ENCODE measurements at regions not wholly inside any gene's neighbourhood (a gene's known extent, or its start where the extent isn't known, plus 50 kb on each side); places are given as distances from the start of the nearest gene placed in this dataset.

- Histone ChIP-seq H3K36me3 (replicated peaks in 1 of 2) (no peaks in the 10 kb centered on the region), H3K27ac (no peak overlapping the region), H3K4me1 (replicated peaks in 1 of 2) (peaks cover 0 to under 1% of the 10 kb centered on the region in 2 donors), H3K9me3 (replicated peaks in 1 of 3) (no peaks in the 10 kb centered on the region), H3K27me3 (no peaks in the 10 kb centered on the region), H3K4me3 (no peak overlapping the region)
- no peak for DNase-seq
- intact Hi-C loops (cut with DNase I), result no loop called here
- TF ChIP-seq POLR2A (IDR thresholded peaks at IDR 0.05), result no peak
- TF ChIP-seq CTCF (IDR thresholded peaks at IDR 0.05), result no peak
- WGBS, 4 donors, result 66 to 88% (median 78%) methylated on average over 2 of the region's 2 CpGs
These were observed 95.2 kb upstream of the GULP1 start for GRCh38 chr2:188196343-188197008.

- no peak for DNase-seq
- Histone ChIP-seq H3K27me3 (no peaks in the 10 kb centered on the region), H3K36me3 (replicated peaks in 1 of 2) (no peaks in the 10 kb centered on the region), H3K4me3 (no peak overlapping the region), H3K9me3 (replicated peaks in 1 of 3) (no peaks in the 10 kb centered on the region), H3K27ac (no peak overlapping the region), H3K4me1 (replicated peaks in 1 of 2) (peaks cover 3 to 30% of the 10 kb centered on the region in 2 donors)
- TF ChIP-seq POLR2A (IDR thresholded peaks at IDR 0.05) (no peak), CTCF (IDR thresholded peaks at IDR 0.05) (no peak)
- 53 to 66% (median 62%) methylated on average over 3 of the region's 3 CpGs for WGBS, 4 donors
- intact Hi-C loops (cut with DNase I), result no loop called here
These were observed 92.0 kb upstream of the GULP1 start for GRCh38 chr2:188199716-188200128.

- intact Hi-C loops (cut with DNase I), result no loop called here
- Histone ChIP-seq H3K27me3 (no peaks in the 10 kb centered on the region), H3K27ac (no peak overlapping the region), H3K4me3 (no peak overlapping the region), H3K9me3 (replicated peaks in 1 of 3) (no peaks in the 10 kb centered on the region), H3K36me3 (replicated peaks in 1 of 2) (no peaks in the 10 kb centered on the region), H3K4me1 (replicated peaks in 1 of 2) (peaks cover 3 to 30% of the 10 kb centered on the region in 2 donors)
- TF ChIP-seq CTCF (IDR thresholded peaks at IDR 0.05) (no peak), POLR2A (IDR thresholded peaks at IDR 0.05) (no peak)
- no peak for DNase-seq
- 40 to 46% (median 44%) methylated on average over 2 of the region's 2 CpGs for WGBS, 4 donors
These were observed 90.0 kb upstream of the GULP1 start for GRCh38 chr2:188201639-188202038.

GRCh38 chr2:188202777-188203176, 88.9 kb upstream of the GULP1 start:
- Histone ChIP-seq H3K4me3 (no peak overlapping the region), H3K27me3 (no peaks in the 10 kb centered on the region), H3K4me1 (replicated peaks in 1 of 2) (peaks cover 3 to 30% of the 10 kb centered on the region in 2 donors), H3K27ac (peak overlapping the region in 1 of 5 donors; percentile 2), H3K9me3 (replicated peaks in 1 of 3) (no peaks in the 10 kb centered on the region), H3K36me3 (replicated peaks in 1 of 2) (no peaks in the 10 kb centered on the region)
- TF ChIP-seq POLR2A (IDR thresholded peaks at IDR 0.05) (no peak), CTCF (IDR thresholded peaks at IDR 0.05) (no peak)
- no peak for DNase-seq
- intact Hi-C loops (cut with DNase I), result no loop called here
- 69 to 83% (median 81%) methylated on average over 1 of the region's 1 CpG for whole genome bisulfite sequencing, 4 donors

All from adrenal gland (tissue), 9 donors.